ENCODE measurements at regions not wholly inside any gene's neighbourhood (a gene's known extent, or its start where the extent isn't known, plus 50 kb on each side); places are given as distances from the start of the nearest gene placed in this dataset.

DNA sequence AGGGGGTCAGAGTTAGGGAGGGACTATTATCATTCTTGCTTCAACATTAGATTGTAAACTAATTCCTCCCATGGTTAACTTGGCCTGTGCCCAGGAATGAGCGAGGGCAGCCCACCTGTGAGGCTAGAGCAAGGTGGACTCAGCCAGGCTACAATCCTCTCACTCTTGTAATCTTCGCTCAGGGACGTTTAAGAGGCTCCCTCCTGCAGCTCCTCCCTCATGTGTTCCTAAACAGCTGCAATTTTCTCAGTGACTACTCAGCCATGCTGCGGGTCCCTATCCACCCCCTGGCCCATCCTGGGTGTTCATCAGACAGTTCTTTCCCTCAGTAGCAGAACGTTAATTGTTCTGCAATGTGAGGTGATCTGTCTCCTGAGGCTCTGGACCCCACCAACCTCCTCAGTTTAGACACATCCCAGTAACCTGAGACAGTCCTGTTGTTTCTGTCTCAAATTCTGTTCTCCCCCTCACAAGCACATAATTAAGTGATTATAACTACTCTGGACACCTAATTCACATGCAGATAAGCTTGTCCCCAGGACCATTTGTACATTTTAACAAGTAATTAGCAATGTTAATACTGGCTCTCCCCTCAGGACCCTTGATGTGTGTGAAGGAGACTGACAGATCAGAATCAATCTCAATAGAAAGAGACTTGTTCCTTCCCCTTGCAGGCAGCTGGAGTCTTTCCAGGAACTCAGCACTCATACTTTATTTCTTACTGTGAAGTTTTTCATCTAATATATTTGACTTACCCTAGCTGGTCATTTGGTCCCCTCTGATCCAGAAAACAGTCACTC lies 337.2 kb upstream of the B3GAT1 start:
- DNase-seq (ENCODE audit: low read depth, low spot score): no peak

DNA sequence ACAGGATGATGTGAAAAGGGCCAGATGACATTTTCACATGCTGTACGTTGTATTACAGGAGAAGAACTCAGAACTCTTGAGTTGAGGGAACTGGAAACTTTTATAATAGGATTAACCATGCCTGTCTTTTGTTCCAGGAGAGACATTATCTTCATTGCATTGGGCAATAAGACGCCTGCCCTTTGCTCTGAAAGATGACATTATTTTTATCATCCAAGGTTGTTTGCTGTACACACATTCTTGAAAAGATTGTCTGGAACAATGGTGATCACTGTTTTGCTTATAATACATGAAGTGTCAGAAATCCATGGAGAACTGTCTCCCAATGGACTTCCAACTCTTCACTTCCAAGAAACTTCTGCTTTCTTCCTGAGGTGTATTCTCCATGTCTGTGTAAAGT lies 334.6 kb upstream of the B3GAT1 start:
- DNase-seq (ENCODE audit: low read depth, low spot score): no peak

DNA sequence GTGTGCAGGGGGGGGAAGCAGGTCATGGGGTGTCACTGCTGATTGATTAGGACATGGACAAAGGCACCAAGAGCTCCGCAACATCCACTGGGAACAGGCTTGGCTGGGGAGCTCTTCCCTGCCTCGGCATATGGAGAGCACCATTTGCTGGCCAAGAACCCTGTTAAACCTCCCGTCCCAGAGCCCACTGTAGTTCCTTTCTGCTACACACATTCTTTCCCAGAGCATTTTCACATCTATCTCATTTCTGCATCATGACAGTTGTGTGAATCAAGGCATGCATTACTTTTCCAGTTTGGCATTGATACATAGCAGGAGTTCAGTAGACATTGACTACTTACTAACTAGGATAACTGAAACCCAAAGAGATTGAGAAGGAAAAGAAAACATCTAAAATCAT lies 333.4 kb upstream of the B3GAT1 start:
- DNase-seq (ENCODE audit: low read depth, low spot score): no peak

DNA sequence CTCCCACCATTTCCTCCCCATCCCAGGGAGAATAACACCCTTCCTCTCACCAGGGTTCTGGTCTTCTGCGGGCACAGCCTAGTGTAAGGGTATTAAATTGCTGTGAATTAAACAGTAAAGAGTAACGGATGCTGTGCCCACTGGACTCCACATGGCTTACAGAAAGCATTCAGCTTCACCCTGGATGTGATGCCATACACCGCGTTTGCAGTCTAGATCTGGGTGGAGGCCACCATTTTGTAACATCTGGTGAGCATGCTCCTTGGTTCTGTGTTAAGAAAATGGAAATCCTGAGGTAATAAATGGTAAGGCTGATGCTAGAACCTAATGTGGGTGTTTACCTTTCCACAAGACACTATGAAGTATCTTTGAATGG lies 331.8 kb upstream of the B3GAT1 start:
- DNase-seq (ENCODE audit: low read depth, low spot score): no peak

DNA sequence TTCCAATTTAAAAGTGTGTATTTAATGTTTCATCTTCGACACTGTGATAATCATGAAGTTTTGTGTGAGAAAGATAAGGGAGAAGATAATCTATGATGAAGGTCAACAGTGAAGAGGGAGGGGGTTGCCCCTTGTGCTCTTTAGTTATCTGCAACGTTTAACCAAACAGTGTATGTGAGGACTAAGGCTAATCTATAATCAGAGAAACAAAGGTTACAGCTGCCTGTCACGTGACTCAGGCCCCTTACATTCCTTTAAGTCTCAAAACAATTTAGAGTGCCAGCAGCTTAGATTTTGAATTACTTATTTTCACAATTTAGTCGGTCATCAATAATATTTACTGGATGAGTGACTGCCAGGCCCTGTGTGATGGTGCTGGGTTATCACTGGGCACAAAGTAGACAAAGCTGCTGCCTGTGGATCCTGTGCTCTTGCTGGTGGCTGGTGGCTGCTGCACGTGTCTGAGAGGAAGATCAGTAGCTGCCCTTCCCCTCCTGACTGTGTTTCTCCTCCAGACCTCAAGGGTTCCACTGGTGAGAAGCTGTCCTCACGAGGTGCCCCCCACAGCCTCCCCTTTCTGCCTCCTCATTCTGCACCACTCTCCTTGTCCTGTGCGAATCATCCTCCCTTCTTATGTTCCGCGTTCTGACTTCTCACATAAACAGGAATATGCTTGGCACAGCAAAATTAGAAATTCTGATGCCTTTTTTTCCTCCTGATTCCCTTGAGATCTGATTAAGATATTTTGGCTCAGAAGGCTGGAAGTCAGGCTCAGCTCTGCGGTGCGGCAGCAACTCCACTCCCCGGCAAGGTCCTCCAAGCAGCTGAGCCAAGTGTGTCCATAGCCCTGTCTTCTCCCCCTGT lies 331.1 kb upstream of the B3GAT1 start:
- DNase-seq (ENCODE audit: low read depth, low spot score): no peak

DNA sequence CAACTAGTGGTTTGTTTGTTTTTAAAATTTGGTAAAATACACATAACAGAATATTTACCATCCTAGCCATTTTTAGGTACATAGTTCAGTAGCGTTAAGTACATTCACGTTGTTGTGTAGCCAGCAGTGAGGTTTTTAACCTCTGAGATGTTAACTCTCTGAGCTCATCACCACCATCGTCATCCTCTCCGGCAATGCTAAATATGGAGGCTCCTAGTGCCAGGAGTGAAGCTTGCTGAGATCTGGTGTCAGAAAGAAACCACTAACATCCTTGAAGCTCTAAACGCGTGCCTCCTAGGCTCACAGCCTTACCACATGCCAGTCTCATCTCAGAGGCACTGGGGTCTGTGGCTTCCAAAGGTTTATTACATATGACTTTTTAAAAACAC lies 330.2 kb upstream of the B3GAT1 start:
- no peak for DNase-seq (ENCODE audit: low read depth, low spot score)

DNA sequence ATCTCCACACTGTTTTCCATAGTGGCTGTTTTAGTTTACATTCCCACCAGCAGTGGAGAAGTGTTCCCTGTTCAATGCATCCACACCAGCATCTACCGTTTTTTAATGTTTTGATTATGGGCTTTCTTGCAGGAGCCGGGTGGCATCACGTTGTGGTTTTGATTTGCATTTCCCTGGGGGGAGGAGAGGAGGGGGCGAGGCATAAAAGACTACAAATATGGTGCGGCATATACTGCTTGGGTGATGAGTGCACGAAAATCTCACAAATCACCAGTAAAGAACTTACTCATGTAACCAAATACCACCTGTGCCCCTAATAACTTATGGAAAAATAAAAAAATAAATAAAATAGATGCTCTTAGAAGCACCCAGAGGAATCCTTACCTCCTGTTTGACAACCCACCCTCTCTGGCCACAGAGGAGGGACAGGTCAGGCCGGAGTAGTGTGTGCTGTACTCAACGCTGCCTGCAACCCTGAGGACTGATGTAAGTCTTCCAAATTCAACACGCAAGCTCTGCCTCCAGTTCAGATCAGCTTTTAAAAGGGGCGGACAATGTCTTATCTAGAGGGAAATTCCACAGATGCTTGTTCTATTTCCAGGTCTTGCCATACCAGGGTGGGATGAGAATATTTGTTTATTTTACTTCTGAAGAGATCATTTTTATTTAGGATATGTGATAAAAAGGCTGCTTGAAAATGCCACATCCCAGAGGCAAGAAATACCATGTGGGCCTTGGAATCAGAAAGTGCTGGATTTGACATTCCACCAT lies 329.6 kb upstream of the B3GAT1 start:
- no peak for DNase-seq (ENCODE audit: low read depth, low spot score)

DNA sequence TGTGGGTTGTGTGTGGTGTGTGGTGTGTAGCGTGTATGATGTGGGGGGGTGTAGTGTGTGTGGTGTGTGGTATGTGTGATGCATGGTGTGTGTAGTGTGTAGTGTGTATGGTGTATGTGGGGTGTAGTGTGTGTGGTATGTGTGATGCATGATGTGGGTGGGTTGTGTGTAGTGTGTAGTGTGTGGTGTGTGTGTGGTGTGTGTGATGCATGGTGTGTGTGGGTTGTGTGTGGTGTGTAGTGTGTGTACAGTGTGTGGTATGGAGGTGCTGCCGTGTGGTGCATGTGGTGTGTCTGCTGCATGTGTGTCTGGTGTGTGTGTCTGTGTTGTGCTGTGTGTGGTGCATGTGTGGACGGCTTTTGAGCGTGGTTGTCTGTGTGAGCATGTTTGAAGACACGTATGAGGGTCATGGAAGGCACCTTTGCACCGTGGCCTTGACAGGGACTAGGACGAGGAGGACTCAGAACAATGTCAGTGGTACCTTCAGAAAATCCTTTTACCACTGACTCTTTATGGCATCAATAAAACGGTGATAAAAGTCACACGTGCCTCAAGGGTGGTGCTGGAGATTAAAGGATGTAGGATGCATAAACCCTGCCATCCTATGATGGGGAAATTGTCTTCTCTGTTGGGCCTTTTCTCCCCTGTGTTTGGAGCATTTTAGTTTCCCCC lies 328.7 kb upstream of the B3GAT1 start:
- DNase-seq (ENCODE audit: low read depth, low spot score): no peak

DNA sequence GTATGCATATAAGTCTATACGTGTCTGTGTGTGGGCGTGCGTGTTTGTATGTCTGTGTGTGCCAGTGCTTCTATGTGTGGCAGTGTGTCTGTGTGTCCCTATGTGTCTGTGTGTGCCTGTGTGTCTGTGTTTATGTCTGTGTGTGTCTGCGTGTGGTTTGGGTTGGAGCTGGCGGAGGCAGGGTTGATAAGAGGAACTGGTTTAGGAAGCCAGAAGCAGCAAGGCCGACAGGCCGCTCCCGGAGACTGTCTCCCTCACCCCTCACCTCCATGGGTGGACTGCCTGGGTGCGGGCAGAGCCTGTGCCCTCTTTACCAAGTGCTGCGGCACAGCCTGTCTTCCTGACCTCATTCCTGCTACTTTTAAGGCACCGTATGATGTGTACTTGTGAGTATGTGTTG lies 327.1 kb upstream of the B3GAT1 start:
- DNase-seq (ENCODE audit: low read depth, low spot score): no peak

DNA sequence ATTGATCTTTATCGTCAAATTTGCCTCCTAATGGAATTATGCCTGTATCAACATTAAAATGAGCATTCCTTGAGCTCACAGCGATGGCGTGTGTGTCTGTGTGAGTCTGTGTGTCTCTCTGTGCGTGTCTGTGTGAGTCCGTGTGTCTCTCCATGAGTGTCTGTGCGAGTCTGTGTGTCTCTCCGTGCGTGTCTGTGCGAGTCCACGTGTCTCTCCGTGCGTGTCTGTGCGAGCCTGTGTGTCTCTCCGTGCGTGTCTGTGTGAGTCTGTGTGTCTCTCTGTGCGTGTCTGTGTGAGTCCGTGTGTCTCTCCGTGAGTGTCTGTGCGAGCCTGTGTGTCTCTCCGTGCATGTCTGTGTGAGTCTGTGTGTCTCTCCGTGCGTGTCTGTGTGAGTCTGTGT lies 326.5 kb upstream of the B3GAT1 start:
- no peak for DNase-seq (ENCODE audit: low read depth, low spot score)

DNA sequence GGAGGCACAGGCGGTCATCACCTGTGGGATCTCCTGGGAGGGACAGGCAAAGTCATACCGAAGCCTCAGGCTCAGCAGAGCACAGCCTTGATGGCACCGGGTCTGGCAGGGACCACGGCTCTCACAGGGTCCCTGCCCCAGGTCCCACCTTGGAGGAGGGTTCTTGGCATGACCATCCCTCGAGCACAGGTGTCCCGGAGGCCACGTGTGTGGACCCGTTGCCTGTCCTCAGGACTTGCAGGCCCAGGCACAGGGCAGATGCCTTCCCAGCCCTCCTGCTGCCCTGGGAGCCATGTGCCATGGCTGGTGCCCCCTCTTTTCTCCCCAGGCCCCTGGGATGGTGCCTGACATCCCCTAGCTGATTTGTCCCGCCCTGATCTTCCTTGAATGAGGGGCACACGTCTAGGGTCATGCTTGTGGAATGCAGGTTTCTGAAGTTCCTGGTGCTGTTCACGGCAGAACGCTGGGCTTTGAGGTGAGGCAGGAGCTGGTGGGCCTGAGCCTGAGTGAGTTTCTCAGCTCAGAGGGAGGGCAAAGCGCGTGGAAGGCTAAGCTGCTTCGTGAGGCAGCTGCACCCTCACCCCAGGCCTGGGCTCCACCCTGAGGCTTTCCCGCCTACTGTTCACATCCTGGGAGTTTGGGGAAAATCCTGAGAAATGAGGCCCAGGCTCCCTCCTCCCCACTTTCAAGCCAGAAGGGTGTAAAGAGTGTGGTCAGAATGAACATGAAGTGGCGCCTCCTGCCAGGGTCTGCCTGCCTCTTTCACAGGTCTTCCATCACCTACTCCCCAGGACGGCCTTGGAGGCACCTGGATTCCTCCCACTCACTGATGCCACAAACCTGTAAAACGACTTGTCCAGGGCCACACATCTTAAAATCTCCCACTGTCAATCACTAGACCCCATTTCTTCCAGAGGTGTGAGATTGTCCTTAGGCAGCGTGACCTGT lies 325.8 kb upstream of the B3GAT1 start:
- no peak for DNase-seq (ENCODE audit: low read depth, low spot score)

DNA sequence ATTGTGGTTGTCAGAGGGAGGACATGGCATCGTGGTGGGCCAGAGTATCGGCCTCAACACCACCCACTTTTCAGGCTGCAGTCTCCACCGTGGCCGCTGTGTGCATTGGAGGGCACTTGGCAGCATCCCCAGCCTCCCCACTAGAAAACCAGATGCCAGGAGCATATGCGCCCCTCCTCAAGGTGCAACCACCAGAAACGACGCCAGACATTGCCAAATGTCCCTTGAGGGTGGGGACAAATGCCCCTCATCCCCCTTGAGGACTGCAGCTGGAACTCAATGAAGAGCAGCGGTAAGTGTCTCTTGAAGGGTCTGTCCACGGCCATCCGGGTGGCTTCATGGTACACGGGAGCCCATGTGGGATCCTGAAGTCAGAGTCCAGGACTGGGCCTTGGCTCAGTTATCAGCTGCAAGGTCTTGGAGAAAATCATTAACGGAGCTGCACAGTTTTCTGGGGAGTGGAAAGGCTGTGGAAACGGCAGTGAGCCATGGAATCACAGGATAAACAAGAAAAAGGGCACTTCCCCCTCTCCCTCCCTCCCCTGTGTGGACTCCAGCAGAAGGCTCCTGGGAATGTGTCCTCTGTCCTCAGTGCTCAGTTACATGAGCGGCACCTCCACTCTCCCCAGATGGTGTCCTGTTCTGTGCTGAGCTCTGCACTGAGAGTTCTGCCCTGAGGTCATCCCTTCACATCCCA lies 324.4 kb upstream of the B3GAT1 start:
- DNase-seq (ENCODE audit: low read depth, low spot score): no peak

DNA sequence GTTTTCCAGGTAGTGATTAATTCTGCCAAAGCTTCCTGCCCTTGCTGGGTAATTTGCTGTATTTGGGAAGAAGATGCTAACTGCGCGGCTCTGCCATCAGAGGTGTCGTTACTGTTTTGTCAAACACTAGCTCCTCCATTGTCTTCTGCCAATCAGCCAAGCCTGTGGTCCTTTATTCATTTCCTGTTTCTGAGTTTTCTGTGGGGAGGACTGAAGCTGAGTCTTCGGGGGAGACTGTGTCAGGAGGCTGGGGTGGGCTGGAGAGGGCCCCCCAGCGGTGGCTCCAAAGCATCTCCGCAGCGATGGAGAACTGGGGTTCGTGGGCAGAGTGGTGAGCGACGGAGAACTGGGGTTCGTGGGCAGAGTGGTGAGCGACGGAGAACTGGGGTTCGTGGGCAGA lies 322.9 kb upstream of the B3GAT1 start:
- DNase-seq (ENCODE audit: low read depth, low spot score): no peak

DNA sequence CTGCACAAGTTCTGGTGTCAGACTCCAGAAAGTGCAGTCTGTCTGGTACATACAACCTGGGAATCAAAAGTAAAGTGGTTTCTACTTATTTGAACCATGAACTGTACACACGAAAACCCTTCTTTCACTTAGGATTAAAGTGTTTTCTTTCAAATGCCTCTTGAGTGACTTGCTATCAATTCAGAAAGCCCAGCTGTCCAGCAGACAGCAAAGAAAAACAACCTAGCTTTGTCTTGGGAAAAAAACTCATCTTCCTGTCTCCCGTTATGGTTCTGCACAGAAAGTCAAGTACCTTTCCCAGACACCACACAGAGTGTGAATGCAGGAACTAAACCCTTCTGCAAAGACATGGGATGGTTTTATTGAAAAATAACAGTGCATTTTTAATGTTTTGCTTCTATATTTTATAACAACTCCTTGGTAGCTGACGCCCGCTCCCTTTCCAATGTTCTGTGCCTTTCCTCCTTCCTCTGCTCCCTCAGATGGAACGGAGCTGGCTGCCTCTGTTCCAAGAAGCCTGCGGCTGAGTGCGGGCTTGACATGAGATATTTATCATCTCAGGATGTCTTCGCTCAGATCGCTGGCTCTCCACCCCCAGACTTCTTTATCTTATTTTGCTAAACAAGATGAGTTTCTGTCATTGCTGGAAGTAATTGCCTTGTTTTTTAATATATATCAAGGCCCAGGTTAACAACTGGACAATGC lies 322.3 kb upstream of the B3GAT1 start:
- no peak for DNase-seq (ENCODE audit: low read depth, low spot score)

DNA sequence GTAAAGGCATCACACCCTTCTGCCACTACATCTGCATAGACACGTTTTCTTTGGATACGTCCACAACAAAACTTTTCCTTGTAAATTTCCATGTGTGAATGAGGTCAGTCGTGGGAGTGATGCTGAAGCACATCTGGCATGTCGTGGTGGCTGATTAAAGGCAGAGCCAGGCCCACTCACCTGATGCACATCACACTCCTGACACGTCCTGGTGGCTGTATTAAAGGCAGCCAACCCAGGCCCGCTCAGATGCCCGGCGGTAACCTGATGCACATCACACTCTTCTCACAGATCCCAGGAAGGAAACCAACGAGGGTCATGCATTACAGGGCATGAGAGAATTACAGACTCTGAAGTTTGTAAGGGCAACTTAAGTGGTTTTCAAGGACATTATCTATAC lies 321.6 kb upstream of the B3GAT1 start:
- no peak for DNase-seq (ENCODE audit: low read depth, low spot score)

DNA sequence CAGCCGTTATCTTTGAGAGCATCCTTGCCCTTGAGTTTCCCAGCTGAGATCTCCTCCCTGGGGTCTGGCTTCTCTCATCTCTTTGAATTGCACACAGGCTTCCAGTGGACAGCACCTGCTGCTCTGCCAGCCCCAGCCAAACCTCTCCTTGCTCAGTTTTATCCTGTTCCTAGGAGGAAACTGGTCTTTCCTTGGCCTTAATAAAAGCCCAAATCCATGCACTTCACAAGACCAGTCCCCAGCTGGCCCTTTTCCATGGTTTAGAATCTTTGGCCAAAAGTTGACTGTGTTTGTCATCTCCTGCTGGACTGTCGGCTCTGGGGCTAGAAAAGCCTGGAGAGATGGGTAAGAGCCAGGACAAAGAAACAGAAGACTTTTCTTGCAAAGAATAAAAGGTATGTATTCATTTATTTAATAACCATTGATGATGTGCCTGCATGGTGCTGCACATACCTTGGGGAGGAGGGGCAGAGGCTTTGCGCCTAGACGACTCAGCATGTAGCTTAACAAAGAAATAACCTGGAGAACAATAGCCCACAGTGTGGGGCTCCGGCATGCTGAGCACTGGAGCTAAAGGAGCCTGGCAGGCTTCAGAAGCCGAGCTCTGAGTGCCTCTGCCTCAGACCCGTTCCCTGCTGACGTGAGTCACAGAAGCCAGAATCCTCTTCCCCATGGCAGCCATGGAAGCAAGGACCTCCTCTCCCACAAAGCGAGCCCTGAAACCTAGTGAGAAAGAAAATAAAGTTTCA lies 319.3 kb upstream of the B3GAT1 start:
- DNase-seq (ENCODE audit: low read depth, low spot score): no peak

DNA sequence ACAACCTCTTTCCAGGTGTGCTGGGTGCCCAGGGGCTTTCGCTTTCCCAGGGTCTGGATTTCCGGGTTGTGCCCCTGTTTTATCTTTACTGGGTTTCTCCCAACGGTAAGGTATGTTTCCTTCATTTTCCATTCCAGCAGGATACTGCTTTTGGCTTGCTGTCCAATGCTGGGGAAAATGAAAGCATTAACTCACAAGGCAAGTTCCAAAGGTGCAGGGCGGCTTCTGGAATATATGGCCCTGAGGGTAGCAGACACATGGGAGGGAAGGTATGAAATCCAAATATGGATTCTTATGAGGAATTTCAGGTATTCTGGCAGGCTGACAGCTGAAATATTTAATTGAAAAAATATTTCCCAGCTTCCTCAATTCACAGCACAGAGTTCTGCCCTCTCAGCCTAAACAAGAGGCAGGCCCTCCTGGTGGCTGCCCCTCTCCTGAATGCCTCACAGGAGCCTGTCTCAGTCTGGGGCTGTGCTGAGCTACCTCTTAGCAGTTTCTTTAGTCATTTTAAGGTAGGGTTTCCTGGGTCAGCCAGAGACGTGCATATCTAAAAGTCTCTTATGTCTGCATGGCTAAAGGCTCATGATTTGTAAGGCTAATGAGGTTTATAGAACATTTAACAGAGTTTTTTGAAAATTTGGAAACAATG lies 318.6 kb upstream of the B3GAT1 start:
- DNase-seq (ENCODE audit: low read depth, low spot score): no peak

DNA sequence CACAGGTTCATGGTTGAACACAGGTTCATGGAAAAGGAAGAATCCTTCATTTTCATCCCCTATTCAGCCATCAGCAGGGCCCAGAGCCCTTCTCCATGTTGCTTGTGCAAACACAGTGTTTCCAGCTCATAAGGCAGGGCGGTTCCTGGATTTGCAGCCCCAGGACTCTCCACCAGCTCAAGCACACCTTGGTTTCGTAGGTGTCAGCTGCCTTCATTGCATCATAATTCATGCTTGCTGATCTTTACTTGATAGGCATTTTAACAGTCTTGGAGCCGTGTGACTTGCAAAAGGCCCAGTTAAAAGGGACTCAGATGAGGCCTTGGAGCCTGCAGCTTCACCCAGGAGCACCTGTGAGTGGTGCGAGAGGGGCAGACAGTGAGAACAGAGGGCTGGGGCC lies 318.1 kb upstream of the B3GAT1 start:
- no peak for DNase-seq (ENCODE audit: low read depth, low spot score)

Measured in activated CD4-positive, CD25-positive, alpha-beta regulatory T cell treated with anti-CD3 and anti-CD28 coated beads, Interleukin-2, amount 50 U/mL, for 16 hours (primary cell).